ENCODE measurements at regions not wholly inside any gene's neighbourhood (a gene's known extent, or its start where the extent isn't known, plus 50 kb on each side); places are given as distances from the start of the nearest gene placed in this dataset.

DNA sequence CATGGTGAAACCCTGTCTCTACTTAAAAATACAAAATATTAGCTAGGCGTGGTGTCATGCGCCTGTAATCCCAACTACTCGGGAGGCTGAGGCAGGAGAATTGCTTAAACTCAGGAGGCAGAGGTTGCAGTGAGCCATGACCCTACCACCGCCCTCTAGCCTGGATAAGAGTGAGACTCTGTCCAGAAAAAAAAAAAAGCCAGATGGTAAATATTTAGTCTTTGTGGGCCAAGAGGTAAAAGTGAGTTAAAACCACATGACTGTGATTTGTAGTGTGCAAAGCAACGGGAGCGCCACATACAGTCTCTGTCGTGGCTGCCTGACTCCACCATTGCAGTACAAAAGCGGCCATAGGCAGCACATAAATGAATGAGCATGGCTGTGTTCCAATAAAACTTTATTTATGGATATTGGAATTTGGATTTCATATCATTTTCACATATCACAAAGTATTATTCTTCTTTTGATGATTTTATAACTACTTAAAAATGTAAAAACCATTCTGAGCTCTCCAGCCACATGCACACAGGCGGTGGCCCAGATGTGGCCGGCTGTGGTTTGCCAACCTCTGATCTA, 51.8 kb upstream of the CASZ1 start:
- no peak for DNase-seq

DNA sequence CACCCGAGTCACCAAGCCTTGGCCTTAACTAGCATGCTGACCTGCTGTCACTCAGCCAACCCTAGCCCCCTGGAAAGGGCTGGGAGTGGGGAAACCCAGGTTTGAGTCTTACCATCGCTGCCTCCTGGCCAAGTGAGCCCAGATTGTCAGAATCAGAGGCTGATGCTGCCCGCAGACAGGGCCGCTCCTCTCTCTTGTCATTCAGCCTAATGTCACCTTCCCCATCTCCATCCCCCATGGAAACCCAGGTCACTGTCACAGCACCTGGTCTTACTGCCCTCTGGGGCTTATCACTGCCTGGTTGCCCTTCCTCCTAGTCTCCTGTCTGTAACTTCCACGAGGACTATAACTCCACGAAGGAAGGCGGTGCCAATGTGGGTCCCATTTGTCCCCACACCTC, 53.6 kb upstream of the CASZ1 start:
- DNase-seq: no peak

DNA sequence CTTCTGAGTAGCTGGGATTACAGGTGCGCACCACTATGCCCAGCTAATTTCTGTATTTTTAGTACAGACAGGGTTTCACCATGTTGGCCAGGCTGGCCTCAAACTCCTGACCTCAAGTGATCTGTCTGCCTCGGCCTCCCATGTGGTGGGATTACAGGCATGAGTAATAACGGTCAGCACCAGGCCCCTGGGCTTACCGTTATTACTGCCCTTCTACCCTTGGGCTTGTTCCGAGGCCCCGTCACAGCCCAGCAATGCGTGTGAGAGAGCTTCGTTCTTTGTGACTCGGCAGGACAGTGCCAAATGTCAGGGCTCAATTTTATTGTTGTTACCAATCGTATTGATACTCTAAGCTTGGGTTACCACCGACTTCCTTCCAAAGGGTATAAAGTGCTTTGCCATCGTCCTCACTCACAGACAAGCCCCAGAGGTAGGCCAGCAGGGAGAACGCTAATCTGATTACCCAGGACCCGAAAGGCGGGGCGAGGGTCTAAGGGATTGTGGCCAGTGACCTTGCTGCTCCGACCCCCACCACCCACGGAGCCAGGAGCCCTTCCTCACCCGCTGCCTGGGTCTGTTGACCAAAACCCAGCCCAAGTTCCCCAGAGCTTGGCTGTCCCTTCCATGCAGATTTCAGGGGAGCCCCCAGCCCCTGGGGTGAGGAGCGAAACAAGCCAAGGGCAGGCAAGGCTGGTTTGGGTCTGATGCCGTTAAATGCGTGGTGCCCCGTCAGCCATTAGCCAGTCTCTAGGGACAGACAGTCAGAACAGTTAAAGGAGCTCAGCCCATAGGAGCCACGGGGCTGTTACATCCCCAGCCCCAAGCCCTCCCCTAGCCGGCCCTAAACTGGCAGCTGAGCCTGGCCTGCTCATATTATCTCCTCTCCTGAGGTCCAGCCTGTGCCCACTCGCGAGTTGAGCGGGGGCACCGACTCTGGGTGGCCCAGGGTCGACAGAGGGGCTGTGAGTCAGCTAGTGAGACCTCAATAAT, 54.9 kb upstream of the CASZ1 start:
- no peak for DNase-seq

DNA sequence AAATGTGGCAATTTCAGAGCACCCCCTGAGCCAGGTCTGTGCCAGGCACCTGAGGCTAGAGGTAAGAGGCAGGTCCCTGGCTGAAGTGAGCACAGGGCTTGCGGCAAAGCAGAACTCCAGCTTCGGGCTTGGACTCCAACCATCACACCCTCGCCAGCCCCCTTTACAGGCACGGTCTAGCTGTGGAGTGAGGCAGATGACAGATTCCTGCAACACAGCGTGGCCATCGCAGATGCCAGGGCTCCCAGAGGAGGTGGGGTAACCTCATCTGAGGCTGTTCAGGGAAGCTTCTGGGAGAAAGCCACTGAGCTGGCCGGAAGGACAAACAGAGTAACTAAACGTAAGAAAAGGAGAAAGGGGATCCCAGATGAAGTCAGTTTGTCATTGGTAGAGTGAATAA, 55.6 kb upstream of the CASZ1 start:
- no peak for DNase-seq

DNA sequence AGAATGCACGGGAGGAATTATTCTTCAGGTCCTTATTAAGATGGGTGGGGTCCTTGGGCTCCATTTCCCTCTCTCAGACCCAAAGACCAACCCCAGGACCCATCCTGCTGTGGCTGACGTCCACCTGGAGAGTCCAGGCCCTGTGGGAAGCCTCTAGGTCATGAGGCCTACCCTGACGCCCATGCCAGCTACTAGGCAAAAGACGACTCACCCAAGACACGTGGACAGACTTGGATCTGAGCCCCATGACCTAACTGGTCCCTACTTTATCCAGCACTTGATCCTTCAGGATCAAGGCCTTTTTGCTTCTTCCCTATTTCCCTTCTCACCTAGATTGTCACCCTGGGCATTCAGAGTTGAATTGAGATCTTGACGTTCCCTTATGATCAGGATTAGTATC, 56.0 kb upstream of the CASZ1 start:
- no peak for DNase-seq

DNA sequence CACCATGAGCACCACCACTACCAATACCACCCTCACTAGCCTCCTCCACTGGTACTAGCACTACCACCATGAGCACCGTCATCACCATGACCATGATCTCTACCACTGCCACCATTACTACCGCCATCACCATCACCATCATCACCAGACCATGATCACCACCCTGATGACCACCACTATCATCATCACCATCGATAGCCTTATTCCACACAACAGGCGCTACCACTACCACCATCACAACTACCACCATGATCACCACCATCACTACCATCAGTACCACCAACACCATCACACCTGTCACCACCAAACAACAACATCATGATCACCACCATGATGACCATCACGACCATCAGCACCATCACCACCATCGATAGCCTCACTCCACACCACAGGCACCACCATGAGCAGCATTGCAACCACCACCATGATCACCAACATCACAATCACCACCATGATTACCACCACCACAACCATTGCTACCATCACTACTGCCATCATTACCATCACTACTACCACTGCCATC, 56.6 kb upstream of the CASZ1 start:
- no peak for DNase-seq

DNA sequence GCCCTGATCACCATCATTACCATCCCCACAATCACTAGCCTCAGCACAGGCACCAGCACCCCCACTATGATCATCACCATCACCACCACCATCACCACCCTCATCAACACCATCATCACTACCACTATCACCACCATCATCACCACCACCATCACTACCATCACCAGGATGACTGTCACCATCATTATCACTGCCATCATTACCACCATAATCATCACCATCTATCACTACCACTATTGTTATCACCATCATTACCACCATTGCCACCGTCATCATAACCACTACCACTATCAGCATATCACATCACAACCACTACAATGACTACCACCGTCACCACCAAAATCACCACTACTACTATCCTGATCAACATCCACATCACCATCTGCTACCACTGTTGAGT, 57.3 kb upstream of the CASZ1 start:
- no peak for DNase-seq

DNA sequence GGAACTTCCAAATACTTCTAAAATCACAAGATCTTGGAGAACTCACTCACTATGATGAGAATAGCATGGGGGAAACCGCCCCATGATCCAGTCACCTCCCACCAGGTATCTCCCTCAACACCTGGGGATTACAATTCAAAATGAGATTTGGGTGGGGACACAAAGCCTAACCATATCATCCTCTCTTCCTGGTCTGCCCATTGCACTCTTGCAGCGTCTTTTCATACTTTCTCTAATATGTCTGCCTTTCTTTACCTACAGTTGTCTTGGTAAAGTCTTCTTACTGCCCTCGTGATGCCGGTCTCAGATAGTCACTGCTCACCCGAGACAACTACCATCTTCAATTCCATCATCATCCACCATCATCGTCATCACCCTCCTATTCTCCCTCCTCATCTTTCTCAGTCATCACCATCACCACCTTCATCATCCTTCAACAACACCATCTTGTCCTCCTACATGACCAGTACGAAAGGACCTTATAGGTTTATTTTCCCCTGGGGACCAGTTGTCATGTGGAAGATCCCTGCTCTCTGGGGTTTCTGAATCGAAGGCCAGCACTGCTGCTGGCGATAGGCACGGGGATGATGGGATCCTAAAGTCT, 58.5 kb upstream of the CASZ1 start:
- DNase-seq: no peak

DNA sequence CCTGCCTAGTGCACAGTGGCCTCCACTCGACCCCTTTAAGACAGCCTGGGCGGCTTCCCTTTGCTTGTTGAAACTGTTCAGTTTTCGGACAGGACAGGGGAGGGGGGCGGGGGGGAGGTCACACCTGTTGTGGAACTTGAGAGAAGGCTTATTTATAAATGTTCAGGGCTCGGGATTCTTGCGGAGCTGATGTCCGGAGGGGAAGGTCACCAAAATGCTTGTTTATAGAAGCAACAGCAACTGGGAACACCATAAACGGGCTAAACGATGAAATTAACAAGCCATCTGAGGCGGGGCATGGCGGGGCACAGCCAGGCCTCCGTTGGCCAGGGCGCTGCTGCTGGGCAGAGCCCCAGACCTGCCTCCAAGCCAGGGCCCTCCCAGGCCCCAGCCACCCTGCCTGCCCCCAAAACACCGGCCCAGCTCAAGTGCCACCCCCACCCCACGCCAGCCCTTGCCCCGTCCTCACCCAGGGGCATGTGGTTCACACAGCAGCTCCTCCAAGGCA, 59.8 kb upstream of the CASZ1 start:
- no peak for DNase-seq

DNA sequence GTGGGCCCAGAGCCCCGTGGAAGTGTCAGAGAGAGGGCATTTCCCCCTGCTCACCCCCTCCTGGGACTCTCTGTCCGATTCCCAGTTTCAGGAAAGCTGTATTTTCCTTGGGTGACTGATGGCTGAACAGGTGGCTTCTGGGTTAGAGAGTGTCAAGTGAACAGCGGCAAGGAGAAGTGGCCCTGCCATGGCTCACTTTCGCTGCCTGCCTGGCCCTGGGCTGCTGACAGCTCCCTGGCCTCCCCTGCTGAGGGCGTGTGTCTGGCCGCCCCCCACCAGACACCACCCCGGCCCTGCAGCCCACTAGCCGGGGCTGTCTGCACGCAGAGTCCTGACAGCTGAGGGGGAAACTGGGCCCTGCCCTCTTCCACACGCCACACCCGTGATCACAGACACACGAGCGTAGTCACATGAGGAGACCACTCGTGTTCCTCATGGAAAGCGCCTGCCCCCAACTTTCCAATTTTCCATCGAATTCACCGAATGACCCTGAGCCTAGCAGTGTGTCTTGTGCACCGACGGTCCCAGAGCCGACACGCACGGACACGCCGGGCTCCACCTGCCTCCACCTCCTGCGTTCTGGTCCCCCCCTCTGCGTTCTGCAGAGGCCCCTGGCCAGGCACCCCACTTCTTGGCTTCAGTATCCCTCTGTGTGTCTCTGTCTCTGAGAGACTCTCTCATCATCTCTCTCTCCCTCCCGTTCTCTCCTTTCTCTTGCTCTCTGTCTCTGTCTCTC, 60.6 kb upstream of the CASZ1 start:
- no peak for DNase-seq

DNA sequence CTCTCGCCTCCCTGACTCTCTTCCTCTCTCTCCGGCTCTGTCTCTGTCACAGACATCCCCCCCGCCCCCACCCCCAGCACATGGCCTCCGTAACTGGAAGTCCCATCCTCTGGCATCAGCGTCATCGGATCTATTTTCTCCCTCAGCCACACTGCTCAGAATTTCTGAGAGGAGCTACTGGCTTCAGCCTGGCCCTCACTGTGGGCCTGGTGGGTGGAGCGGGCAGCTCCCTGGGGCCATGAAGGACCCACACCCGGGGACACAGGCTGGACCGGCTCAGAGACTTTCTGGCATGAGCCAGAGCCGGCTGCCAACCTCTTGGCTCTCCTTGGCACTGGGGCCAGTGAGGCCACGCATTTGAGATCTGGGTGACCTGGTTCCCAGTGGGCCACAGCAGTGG, 61.2 kb upstream of the CASZ1 start:
- DNase-seq: no peak

DNA sequence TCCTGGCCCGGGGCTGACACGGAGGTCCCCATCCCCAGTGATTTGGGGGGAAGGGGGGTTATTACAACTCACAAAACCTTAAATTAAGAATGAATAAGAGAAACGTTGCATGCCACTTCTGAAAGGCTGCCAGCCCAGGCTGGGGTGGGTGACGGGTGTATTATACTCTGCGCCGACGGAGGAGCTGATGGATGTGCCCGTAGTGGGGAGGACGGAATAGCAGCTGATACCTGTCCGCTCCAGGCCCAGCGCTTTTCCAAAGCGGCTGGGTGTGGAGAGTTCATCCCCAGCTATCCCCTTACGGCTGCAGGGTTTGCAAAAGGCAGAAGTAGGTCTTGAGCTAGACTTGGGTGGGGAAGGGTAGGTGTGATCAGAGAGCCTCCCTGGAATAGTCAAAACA, 63.8 kb upstream of the CASZ1 start:
- DNase-seq: no peak

DNA sequence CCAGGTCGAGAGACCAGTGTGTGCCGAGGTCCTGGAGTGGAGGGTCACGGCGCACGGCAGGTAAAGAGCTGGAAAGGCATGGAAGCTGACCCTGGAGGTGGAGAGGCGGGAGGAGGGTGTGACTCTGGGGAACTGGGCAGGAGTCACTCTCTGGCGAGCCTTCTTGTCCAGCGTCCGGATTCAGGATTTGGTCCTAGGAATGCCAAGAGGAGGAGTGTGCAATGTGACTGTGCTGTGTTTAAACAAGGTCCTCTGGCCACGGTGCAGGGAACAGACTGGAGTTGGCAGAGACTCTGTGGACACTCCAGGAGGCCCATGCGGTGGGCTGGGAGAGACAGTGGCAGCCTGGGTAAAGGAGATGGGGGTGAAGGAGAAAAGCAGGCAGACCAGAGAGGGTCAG, 64.2 kb upstream of the CASZ1 start:
- no peak for DNase-seq

DNA sequence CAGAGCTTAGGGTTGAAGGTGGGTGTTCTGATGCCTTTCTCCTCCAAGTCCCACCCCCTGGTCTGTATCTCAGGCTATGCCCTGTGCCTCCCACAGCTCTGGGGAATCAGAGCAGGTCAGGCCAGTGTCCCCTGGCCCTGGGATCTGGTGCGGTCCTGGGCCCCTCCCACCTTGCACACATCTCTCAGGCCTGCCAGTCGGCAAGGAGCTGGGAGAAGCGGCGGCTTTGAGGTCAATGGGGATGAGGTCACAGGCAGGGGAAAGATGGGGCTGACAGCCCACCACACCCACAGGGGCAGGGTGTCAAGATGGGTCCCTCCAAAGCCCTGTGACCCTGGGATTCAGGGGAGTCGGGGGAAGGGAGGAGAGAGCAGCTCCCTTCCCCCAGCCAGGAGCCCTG, 65.4 kb upstream of the CASZ1 start:
- no peak for DNase-seq

DNA sequence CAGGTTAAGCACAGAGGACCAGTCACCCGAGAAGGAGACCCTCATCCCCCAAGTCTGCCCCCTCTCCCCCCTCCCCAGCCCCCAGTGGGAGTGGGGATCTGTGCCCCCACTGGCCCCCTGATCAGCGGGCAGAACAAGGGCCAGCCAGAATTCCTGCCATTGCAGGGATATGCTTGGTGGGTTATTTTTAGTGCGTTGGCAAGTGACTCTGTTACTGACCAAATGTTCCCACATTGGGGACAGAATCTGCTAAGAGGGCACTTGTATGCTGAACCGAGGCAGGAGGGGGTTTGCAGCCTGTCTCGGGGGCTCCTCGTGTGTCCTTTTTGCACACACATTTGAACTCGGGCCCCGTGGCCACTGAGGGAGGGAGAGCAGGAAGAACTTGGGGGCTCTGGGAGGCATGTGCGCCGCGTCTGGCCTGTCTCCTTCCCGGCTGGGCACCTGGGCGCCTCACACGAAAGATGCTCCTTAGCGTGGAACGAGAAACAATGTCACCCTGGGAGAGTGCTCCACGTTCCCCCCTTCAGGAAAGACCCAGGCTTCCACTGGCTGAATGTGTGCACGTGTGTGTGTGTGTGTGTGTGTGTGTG, 66.4 kb upstream of the CASZ1 start:
- no peak for DNase-seq

DNA sequence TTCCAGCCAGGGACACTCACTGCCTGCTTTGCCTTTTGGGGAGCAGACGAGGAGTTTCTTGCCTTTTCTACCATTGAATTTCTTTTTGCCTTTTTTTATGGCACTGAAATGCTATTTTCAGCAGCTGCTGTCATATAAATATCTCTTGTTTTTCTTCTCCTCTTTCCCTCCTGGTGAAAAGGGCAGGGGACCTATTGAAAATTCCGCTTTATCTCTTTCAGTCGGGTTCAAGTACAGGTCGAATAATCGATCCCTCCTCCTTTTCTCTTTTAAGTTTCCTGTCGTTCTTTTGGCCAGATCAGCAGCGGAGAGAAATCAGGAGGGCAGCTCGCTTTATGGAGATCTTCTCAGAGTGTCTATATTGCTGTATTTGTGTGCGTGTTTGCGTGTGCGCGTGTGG, 67.4 kb upstream of the CASZ1 start:
- DNase-seq: no peak

DNA sequence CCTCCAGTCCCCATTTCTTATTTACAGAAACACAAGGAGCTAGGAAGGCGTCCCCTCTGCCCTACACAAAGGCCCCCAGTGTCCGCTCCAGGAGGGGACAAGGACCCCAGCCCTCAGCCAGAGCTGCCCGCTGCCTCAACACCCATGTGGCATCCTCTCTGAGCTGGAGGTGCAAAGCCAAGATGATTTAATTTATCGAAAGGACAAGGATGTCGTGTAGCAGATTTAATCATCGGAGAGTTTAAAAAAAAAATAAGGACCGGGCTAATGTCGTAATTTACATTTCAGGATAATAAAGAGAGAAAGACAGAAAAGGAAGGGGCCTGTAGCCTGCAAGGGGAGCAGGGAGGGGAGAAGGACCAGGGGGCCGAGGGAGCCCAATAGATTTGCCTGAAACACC, 68.3 kb upstream of the CASZ1 start:
- DNase-seq: no peak

DNA sequence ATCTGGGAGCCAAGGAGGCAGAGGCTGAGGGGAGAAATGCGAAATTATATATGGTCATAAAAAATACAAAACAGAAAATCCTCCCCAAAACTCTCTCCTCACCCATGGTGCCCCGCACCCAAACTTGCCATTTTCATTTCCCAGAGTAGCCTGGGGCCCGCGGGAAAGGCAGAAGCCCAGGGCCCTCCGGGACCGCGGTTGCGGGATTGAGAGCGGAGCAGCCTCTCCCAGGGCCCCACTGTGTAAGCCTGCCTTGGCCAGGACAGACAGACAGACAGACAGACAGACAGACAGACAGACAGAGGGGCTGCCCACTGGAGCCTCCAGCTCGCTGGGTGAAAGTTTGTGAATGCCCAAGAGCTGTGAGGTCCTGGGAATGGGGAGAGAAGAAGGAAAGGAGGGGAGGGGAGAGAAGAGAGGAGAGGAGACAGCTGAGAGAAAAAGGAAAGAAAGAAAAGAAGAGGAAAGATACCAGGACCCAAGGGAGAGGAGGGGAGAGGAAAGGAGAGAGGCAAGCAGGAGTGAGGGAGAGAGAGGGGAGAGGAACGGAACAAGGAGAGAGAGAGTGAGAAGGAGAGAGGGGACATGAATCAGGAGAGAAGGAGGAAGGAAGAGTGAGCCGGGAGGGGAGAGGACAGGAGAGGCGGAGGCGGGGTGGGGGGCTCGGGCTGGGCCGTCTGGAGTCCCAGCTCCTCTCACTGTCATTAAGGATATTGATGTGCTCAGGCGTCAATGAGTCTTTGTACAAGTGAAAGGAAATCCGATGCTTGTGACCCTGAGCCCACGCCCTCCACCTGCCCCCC, 69.3 kb upstream of the CASZ1 start:
- DNase-seq: no peak

DNA sequence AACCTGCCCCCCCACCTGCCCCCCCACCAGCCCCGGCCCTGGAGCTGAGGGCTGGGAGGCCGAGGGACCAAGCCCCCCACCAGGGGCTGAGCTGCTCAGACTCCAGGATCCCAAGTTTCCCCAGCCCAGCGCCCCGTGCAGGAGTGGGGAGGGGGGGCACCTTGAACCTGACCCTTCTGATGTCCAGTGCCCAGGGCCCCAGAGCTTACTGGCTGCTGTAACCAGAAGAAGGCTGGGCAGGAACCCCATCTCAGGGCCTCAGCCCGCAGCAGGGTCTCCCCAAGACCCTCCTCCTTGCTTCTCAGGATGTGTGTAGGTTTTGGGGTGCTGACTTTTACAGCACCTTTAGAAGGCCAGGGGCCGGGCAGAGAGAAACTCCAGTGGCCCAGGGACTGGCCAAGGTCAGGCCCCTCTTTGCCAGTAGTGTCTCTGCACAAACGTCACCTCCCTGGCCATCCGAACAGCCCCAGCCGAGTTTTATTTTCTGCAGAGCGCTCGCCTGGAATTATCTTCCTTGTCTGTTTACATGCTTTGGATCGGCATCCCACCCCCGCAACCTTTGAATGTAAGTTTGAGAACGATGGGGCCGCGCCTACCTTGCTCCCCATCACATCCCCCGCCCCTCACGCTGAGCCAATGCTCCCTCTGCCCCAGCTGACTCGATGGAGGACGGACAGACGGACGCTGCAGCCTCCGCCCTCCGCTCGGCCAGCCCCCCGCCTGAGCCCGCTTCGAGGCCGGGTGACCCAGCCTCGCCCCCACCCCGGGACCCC, 70.1 kb upstream of the CASZ1 start:
- DNase-seq: no peak

DNA sequence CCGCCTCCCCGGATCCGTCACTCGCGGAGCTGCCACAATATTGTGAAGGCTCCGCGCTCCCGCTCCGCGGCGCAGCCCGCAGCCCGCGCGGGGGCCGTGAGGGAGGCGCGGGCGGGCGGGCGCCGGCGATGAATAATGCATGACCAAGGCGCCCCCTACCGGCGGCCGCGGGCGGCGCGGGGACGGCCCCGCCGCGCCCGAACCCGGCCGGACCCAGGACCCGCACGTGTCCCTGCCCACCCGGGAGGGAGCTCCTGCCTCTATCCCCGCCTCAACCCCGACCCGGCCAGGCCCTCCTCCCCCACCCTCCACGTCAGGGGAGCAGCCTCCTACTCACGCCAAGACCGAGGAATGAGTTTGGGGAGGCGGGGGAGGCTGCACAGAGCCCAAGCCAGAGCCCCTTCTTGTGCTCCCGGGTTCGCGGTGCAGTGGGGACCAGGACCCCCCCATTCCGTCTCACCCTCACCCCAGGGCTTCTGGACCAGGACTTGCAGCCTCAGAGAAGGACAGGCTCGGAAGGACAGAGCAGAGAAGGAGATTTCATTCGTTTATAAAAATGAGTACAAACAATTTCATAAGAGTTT, 70.8 kb upstream of the CASZ1 start:
- DNase-seq: peak; percentile 56

All from central memory CD4-positive, alpha-beta T cell (primary cell).